GM23338 (cell line): ENCODE measurements at regions not wholly inside any gene's neighbourhood (a gene's known extent, or its start where the extent isn't known, plus 50 kb on each side); places are given as distances from the start of the nearest gene placed in this dataset.

Experiments used
- ATAC-seq: fragments of 200-7000 bp; cut with Tn5 transposase; 3 replicates; pipeline ENCODE4 v1.9.1; 2020
- DNase-seq: peaks from one replicate; pipeline ENCODE4 v3.0.0-alpha.2; 2015; ENCODE audit warnings: low spot score
- H2AFZ ChIP-seq: fragments of 200-600 bp; sonication (generic); 2 replicates; pipeline ENCODE4 v1.8.0; 2016; ENCODE audit warnings: antibody characterized with exemption, mild to moderate bottlenecking, moderate library complexity
- H3F3A ChIP-seq: fragments of 200-600 bp; sonication (generic); replicated peaks from 2 replicates; pipeline ENCODE4 v1.8.0; 2017; ENCODE audit warnings: antibody characterized with exemption, mixed run types, low read depth
- H3K27ac ChIP-seq: fragments of 200-600 bp; sonication (generic); 2 replicates; pipeline ENCODE4 v1.6.1; 2016; ENCODE audit warnings: low read depth
- H3K27me3 ChIP-seq: fragments of 200-600 bp; sonication (generic); 2 replicates; pipeline ENCODE4 v1.8.0; 2016; ENCODE audit warnings: mild to moderate bottlenecking, mixed run types, moderate library complexity; ENCODE audit not compliant: insufficient read depth
- H3K36me3 ChIP-seq: fragments of 200-600 bp; sonication (generic); 2 replicates; pipeline ENCODE4 v1.8.0; 2016; ENCODE audit warnings: mild to moderate bottlenecking; ENCODE audit not compliant: insufficient read depth
- H3K4me1 ChIP-seq: fragments of 200-600 bp; sonication (generic); 2 replicates; pipeline ENCODE4 v1.8.0; 2016; ENCODE audit warnings: mild to moderate bottlenecking, moderate library complexity; ENCODE audit not compliant: insufficient read depth
- H3K4me2 ChIP-seq: fragments of 200-600 bp; sonication (generic); 2 replicates; pipeline ENCODE4 v1.7.1; 2017; ENCODE audit warnings: mixed run types
- H3K4me3 ChIP-seq: fragments of 200-600 bp; sonication (generic); 2 replicates; pipeline ENCODE4 v1.6.1; 2016; ENCODE audit warnings: mixed run types
- H3K79me2 ChIP-seq: fragments of 200-600 bp; sonication (generic); replicated peaks from 2 replicates; pipeline ENCODE4 v1.8.0; 2017; ENCODE audit warnings: mild to moderate bottlenecking; ENCODE audit not compliant: insufficient read depth
- H3K9me2 ChIP-seq: fragments of 200-600 bp; sonication (generic); 2 replicates; pipeline ENCODE4 v1.8.0; 2017; ENCODE audit not compliant: insufficient read depth
- H4K20me1 ChIP-seq: fragments of 200-600 bp; sonication (generic); replicated peaks from 2 replicates; pipeline ENCODE4 v1.8.0; 2017; ENCODE audit warnings: mild to moderate bottlenecking; ENCODE audit not compliant: insufficient read depth
- H3K27ac Mint-ChIP-seq: 2 replicates; pipeline ENCODE4 v1.8.0; 2020; ENCODE audit warnings: inconsistent platforms, mild to moderate bottlenecking, moderate library complexity, mixed read lengths
- H3K27me3 Mint-ChIP-seq: 3 replicates; pipeline ENCODE4 v1.8.0; 2022; ENCODE audit warnings: low read depth, mild to moderate bottlenecking, moderate library complexity, mixed read lengths, inconsistent platforms; ENCODE audit not compliant: insufficient read depth, poor library complexity
- H3K36me3 Mint-ChIP-seq: 3 replicates; pipeline ENCODE4 v1.8.0; 2021; ENCODE audit warnings: low read depth, mild to moderate bottlenecking, inconsistent platforms, moderate library complexity, mixed read lengths
- H3K4me1 Mint-ChIP-seq: 3 replicates; pipeline ENCODE4 v1.8.0; 2020; ENCODE audit warnings: mild to moderate bottlenecking, inconsistent platforms, mixed read lengths
- H3K4me3 Mint-ChIP-seq: 3 replicates; pipeline ENCODE4 v1.8.0; 2021; ENCODE audit warnings: moderate library complexity, mild to moderate bottlenecking, inconsistent platforms, mixed read lengths
- H3K9me3 Mint-ChIP-seq: 3 replicates; pipeline ENCODE4 v1.8.0; 2020; ENCODE audit warnings: moderate library complexity, mild to moderate bottlenecking, inconsistent platforms, mixed read lengths
- CREB1 ChIP-seq: fragments of 250-450 bp; sonication (Bioruptor Pico); IDR thresholded peaks from 2 replicates; pipeline ENCODE4 v1.5.0; 2020; ENCODE audit warnings: low read depth, mild to moderate bottlenecking, moderate library complexity
- CTCF ChIP-seq, 2 experiments: fragments of 200-600 bp in 1 of 2; sonication (generic) in 1 of 2; conservative IDR thresholded peaks; 2 replicates each; pipeline versions ENCODE4 v1.5.1 to v1.6.1; 2016 to 2017; ENCODE audit warnings: antibody characterized with exemption in 2 of 2, low read depth in 2 of 2, mild to moderate bottlenecking in 2 of 2, moderate library complexity in 1 of 2
- ETS1 ChIP-seq: IDR thresholded peaks from 2 replicates; pipeline ENCODE4 v1.6.1; 2016; ENCODE audit warnings: antibody characterized with exemption
- JUNB ChIP-seq: IDR thresholded peaks from one replicate; pipeline ENCODE4 v1.6.1; 2016; ENCODE audit warnings: antibody characterized with exemption; ENCODE audit not compliant: unreplicated experiment
- NANOG ChIP-seq: IDR thresholded peaks from 2 replicates; pipeline ENCODE4 v1.6.1; 2016; ENCODE audit warnings: antibody characterized with exemption, borderline replicate concordance
- POLR2AphosphoS5 ChIP-seq: IDR thresholded peaks from 2 replicates; pipeline ENCODE4 v1.6.1; 2016; ENCODE audit warnings: antibody characterized with exemption, low read depth
- REST ChIP-seq: IDR thresholded peaks from one replicate; pipeline ENCODE4 v1.6.1; 2018; ENCODE audit warnings: antibody characterized with exemption; ENCODE audit not compliant: unreplicated experiment
- STAT1 ChIP-seq: IDR thresholded peaks from one replicate; pipeline ENCODE4 v1.6.1; 2016; ENCODE audit warnings: antibody characterized with exemption; ENCODE audit not compliant: unreplicated experiment
- ZNF114 ChIP-seq: fragments of 250-450 bp; sonication (Bioruptor Pico); IDR thresholded peaks from 2 replicates; pipeline ENCODE4 v1.5.0; 2020; ENCODE audit warnings: mild to moderate bottlenecking, moderate library complexity
- ZNF331 ChIP-seq: fragments of 250-450 bp; sonication (Bioruptor Pico); IDR thresholded peaks from 2 replicates; pipeline ENCODE4 v1.5.0; 2020; ENCODE audit warnings: low read depth, mild to moderate bottlenecking, moderate library complexity

- no peak overlapping the region for H3K27ac Mint-ChIP-seq
- H3K4me3 ChIP-seq, result no peak overlapping the region
- no peak overlapping the region for H2AFZ ChIP-seq
- no peaks in the 10 kb centered on the region for H3K4me1 ChIP-seq
- H3F3A ChIP-seq, result no peaks in the 10 kb centered on the region
- H3K9me2 ChIP-seq, result no peaks in the 10 kb centered on the region
- H3K27me3 Mint-ChIP-seq, result peaks cover 10% of the 10 kb centered on the region
- H3K27ac ChIP-seq, result no peak overlapping the region
- H3K4me1 Mint-ChIP-seq, result no peaks in the 10 kb centered on the region
- no peaks in the 10 kb centered on the region for H3K79me2 ChIP-seq
- no peak overlapping the region for H3K4me3 Mint-ChIP-seq
- H3K36me3 ChIP-seq, result peaks cover 8% of the 10 kb centered on the region; the same call in 1 of the 2 replicates
- ATAC-seq, result no peak
- H4K20me1 ChIP-seq, result no peaks in the 10 kb centered on the region
- peaks cover 94% of the 10 kb centered on the region for H3K9me3 Mint-ChIP-seq
- H3K27me3 ChIP-seq, result no peaks in the 10 kb centered on the region
- no peak overlapping the region for H3K4me2 ChIP-seq
- TF ChIP-seq JUNB (no peak), ZNF114 (CRISPR knock-in tag) (no peak), CTCF (conservative IDR thresholded peaks at IDR 0.05; ENCODE audit: low read depth in 2 of 2) (no peak), CREB1 (CRISPR knock-in tag) (no peak), ZNF331 (no peak), NANOG (no peak), ETS1 (no peak)
- H3K36me3 Mint-ChIP-seq, result peaks cover 47% of the 10 kb centered on the region
- DNase-seq, result no peak
These were observed 724.1 kb downstream of the GALR1 start for GRCh38 chr18:77973745-77974144.

- H3F3A ChIP-seq, result no peaks in the 10 kb centered on the region
- H3K27ac ChIP-seq, result no peak overlapping the region
- H3K4me3 ChIP-seq, result no peak overlapping the region
- H3K4me1 Mint-ChIP-seq, result no peaks in the 10 kb centered on the region
- peaks cover 50% of the 10 kb centered on the region for H3K36me3 Mint-ChIP-seq
- H3K27me3 ChIP-seq, result no peaks in the 10 kb centered on the region
- peaks cover 10% of the 10 kb centered on the region for H3K27me3 Mint-ChIP-seq
- H3K4me1 ChIP-seq, result no peaks in the 10 kb centered on the region
- no peak for DNase-seq
- no peak for ATAC-seq
- no peak overlapping the region for H3K4me3 Mint-ChIP-seq
- H3K79me2 ChIP-seq, result no peaks in the 10 kb centered on the region
- H2AFZ ChIP-seq, result no peak overlapping the region
- peaks cover 8% of the 10 kb centered on the region; the same call in 1 of the 2 replicates for H3K36me3 ChIP-seq
- peaks cover 98% of the 10 kb centered on the region for H3K9me3 Mint-ChIP-seq
- H4K20me1 ChIP-seq, result no peaks in the 10 kb centered on the region
- no peak overlapping the region for H3K4me2 ChIP-seq
- H3K27ac Mint-ChIP-seq, result no peak overlapping the region
- no peaks in the 10 kb centered on the region for H3K9me2 ChIP-seq
- TF ChIP-seq JUNB (no peak), REST (no peak), CREB1 (CRISPR knock-in tag) (no peak), POLR2AphosphoS5 (no peak), STAT1 (no peak), ZNF114 (CRISPR knock-in tag) (no peak)
These were observed 724.7 kb downstream of the GALR1 start for GRCh38 chr18:77974329-77974728.
